Activated CD8-positive, alpha-beta T cell treated with anti-CD3 and anti-CD28 coated beads, Interleukin-2, amount 10 ng/mL, durations not matched to agents 7 days and 5 days (primary cell): ENCODE measurements at regions not wholly inside any gene's neighbourhood (a gene's known extent, or its start where the extent isn't known, plus 50 kb on each side); places are given as distances from the start of the nearest gene placed in this dataset.

Experiments
- ATAC-seq: fragments of 150-1000 bp; cut with Tn5 transposase; one replicate; pipeline ENCODE4 v1.10.0; 2021; ENCODE audit warnings: moderate library complexity
- CTCF ChIA-PET: fragments of 350-600 bp; sonication (Branson Sonifier 250); formaldehyde crosslinking; loops from one replicate; lab custom pipeline; 2021; ENCODE audit warnings: antibody characterized with exemption; lab: Charles Lee
- POLR2A ChIA-PET: fragments of 350-600 bp; sonication (Branson Sonifier 250); formaldehyde crosslinking; loops from one replicate; lab custom pipeline; 2021; ENCODE audit warnings: antibody characterized with exemption; lab: Charles Lee
- DNase-seq: peaks from one replicate; pipeline ENCODE4 v3.0.0-alpha.2; 2020
- H3K27ac Mint-ChIP-seq: one replicate; pipeline ENCODE4 v1.8.0; 2021; ENCODE audit warnings: mild to moderate bottlenecking, mixed read lengths
- H3K27me3 Mint-ChIP-seq: one replicate; pipeline ENCODE4 v1.8.0; 2021; ENCODE audit warnings: low read depth, mixed read lengths
- H3K36me3 Mint-ChIP-seq: one replicate; pipeline ENCODE4 v1.8.0; 2021; ENCODE audit warnings: low read depth, mixed read lengths
- H3K4me1 Mint-ChIP-seq: one replicate; pipeline ENCODE4 v1.8.0; 2021; ENCODE audit warnings: low read depth, mixed read lengths
- H3K4me3 Mint-ChIP-seq: one replicate; pipeline ENCODE4 v1.8.0; 2021; ENCODE audit warnings: mild to moderate bottlenecking, mixed read lengths
- H3K9me3 Mint-ChIP-seq: one replicate; pipeline ENCODE4 v1.8.0; 2022; ENCODE audit warnings: mixed read lengths; ENCODE audit not compliant: insufficient read depth

- ChIA-PET POLR2A (no interaction called here), CTCF (no interaction called here)
- no peak for DNase-seq
Observed at GRCh38 chr4:167715176-167715575, 377.2 kb upstream of the ANXA10 start.

GRCh38 chr4:167717495-167717894 lies 374.8 kb upstream of the ANXA10 start:
- Mint-ChIP-seq H3K36me3 (no peaks in the 10 kb centered on the region), H3K4me3 (no peak overlapping the region), H3K27me3 (no peaks in the 10 kb centered on the region), H3K27ac (no peak overlapping the region), H3K4me1 (no peaks in the 10 kb centered on the region), H3K9me3 (peaks cover 8% of the 10 kb centered on the region)
- ChIA-PET CTCF (no interaction called here), POLR2A (no interaction called here)
- DNase-seq (no peak), ATAC-seq (no peak)

More at GRCh38 chr4:167715176-167715575, 377.2 kb upstream of the ANXA10 start:
- Mint-ChIP-seq H3K27ac (no peak overlapping the region), H3K4me1 (no peaks in the 10 kb centered on the region), H3K4me3 (no peak overlapping the region), H3K27me3 (no peaks in the 10 kb centered on the region), H3K9me3 (no peaks in the 10 kb centered on the region), H3K36me3 (no peaks in the 10 kb centered on the region)
- no peak for ATAC-seq

GRCh38 chr4:167721617-167722486 lies 370.5 kb upstream of the ANXA10 start:
- DNase-seq, result no peak
- Mint-ChIP-seq H3K4me3 (no peak overlapping the region), H3K27me3 (no peaks in the 10 kb centered on the region), H3K27ac (no peak overlapping the region), H3K9me3 (peaks cover 12% of the 10 kb centered on the region), H3K36me3 (no peaks in the 10 kb centered on the region), H3K4me1 (no peaks in the 10 kb centered on the region)
- ChIA-PET CTCF (no interaction called here), POLR2A (no interaction called here)
- no peak for ATAC-seq

- POLR2A ChIA-PET, result no interaction called here
- H3K4me1 Mint-ChIP-seq, result no peaks in the 10 kb centered on the region
- H3K36me3 Mint-ChIP-seq, result no peaks in the 10 kb centered on the region
- DNase-seq (no peak), ATAC-seq (no peak)
- peaks cover 12% of the 10 kb centered on the region for H3K9me3 Mint-ChIP-seq
- CTCF ChIA-PET, result no interaction called here
- no peak overlapping the region for H3K27ac Mint-ChIP-seq
- H3K27me3 Mint-ChIP-seq, result no peaks in the 10 kb centered on the region
- no peak overlapping the region for H3K4me3 Mint-ChIP-seq
Observed at GRCh38 chr4:167722487-167722808, 369.9 kb upstream of the ANXA10 start.

GRCh38 chr4:167724941-167725340 lies 367.4 kb upstream of the ANXA10 start:
- Mint-ChIP-seq H3K27ac (no peak overlapping the region), H3K27me3 (no peaks in the 10 kb centered on the region), H3K36me3 (no peaks in the 10 kb centered on the region), H3K4me1 (no peaks in the 10 kb centered on the region), H3K9me3 (peaks cover 19% of the 10 kb centered on the region), H3K4me3 (no peak overlapping the region)
- CTCF ChIA-PET, result no interaction called here
- ATAC-seq, result no peak
- POLR2A ChIA-PET, result no interaction called here
- DNase-seq, result no peak

GRCh38 chr4:167730769-167731168 lies 361.6 kb upstream of the ANXA10 start:
- ATAC-seq (no peak), DNase-seq (no peak)
- H3K36me3 Mint-ChIP-seq, result no peaks in the 10 kb centered on the region
- H3K4me3 Mint-ChIP-seq, result no peak overlapping the region
- POLR2A ChIA-PET, result no interaction called here
- H3K27me3 Mint-ChIP-seq, result no peaks in the 10 kb centered on the region
- H3K27ac Mint-ChIP-seq, result no peak overlapping the region
- CTCF ChIA-PET, result no interaction called here
- H3K4me1 Mint-ChIP-seq, result no peaks in the 10 kb centered on the region
- H3K9me3 Mint-ChIP-seq, result peaks cover 29% of the 10 kb centered on the region

- ChIA-PET POLR2A (no interaction called here), CTCF (no interaction called here)
- Mint-ChIP-seq H3K4me3 (no peak overlapping the region), H3K4me1 (no peaks in the 10 kb centered on the region), H3K27ac (no peak overlapping the region), H3K9me3 (peaks cover 4% of the 10 kb centered on the region), H3K36me3 (no peaks in the 10 kb centered on the region), H3K27me3 (no peaks in the 10 kb centered on the region)
- no peak for ATAC-seq
- DNase-seq, result no peak
Observed at GRCh38 chr4:167745024-167745687, 347.2 kb upstream of the ANXA10 start.

- no peak for DNase-seq
- POLR2A ChIA-PET, result no interaction called here
- no peaks in the 10 kb centered on the region for H3K27me3 Mint-ChIP-seq
- H3K4me3 Mint-ChIP-seq, result no peak overlapping the region
- CTCF ChIA-PET, result no interaction called here
- peaks cover 15% of the 10 kb centered on the region for H3K9me3 Mint-ChIP-seq
- ATAC-seq, result no peak
- H3K4me1 Mint-ChIP-seq, result no peaks in the 10 kb centered on the region
- H3K27ac Mint-ChIP-seq, result no peak overlapping the region
- H3K36me3 Mint-ChIP-seq, result no peaks in the 10 kb centered on the region
Observed at GRCh38 chr4:167767281-167767680, 325.1 kb upstream of the ANXA10 start.

GRCh38 chr4:167774646-167775045 lies 317.7 kb upstream of the ANXA10 start:
- H3K27me3 Mint-ChIP-seq, result no peaks in the 10 kb centered on the region
- ATAC-seq (no peak), DNase-seq (no peak)
- no peak overlapping the region for H3K4me3 Mint-ChIP-seq
- CTCF ChIA-PET, result no interaction called here
- POLR2A ChIA-PET, result no interaction called here
- H3K27ac Mint-ChIP-seq, result no peak overlapping the region
- H3K4me1 Mint-ChIP-seq, result no peaks in the 10 kb centered on the region
- peaks cover 4% of the 10 kb centered on the region for H3K9me3 Mint-ChIP-seq
- no peaks in the 10 kb centered on the region for H3K36me3 Mint-ChIP-seq

- Mint-ChIP-seq H3K4me1 (no peaks in the 10 kb centered on the region), H3K27me3 (no peaks in the 10 kb centered on the region), H3K9me3 (peaks cover 4% of the 10 kb centered on the region), H3K36me3 (no peaks in the 10 kb centered on the region), H3K4me3 (no peak overlapping the region), H3K27ac (no peak overlapping the region)
- CTCF ChIA-PET, result no interaction called here
- ATAC-seq, result no peak
- DNase-seq, result no peak
- POLR2A ChIA-PET, result no interaction called here
Observed at GRCh38 chr4:167775375-167775774, 317.0 kb upstream of the ANXA10 start.

- H3K27me3 Mint-ChIP-seq, result no peaks in the 10 kb centered on the region
- ATAC-seq (no peak), DNase-seq (no peak)
- no peaks in the 10 kb centered on the region for H3K36me3 Mint-ChIP-seq
- peaks cover 4% of the 10 kb centered on the region for H3K9me3 Mint-ChIP-seq
- no peak overlapping the region for H3K27ac Mint-ChIP-seq
- H3K4me1 Mint-ChIP-seq, result no peaks in the 10 kb centered on the region
- ChIA-PET CTCF (no interaction called here), POLR2A (no interaction called here)
- no peak overlapping the region for H3K4me3 Mint-ChIP-seq
Observed at GRCh38 chr4:167779280-167779679, 313.1 kb upstream of the ANXA10 start.

- ATAC-seq (no peak), DNase-seq (no peak)
- Mint-ChIP-seq H3K27ac (no peak overlapping the region), H3K36me3 (no peaks in the 10 kb centered on the region), H3K4me3 (no peak overlapping the region), H3K9me3 (peaks cover 4% of the 10 kb centered on the region), H3K27me3 (no peaks in the 10 kb centered on the region), H3K4me1 (no peaks in the 10 kb centered on the region)
- CTCF ChIA-PET, result no interaction called here
- POLR2A ChIA-PET, result no interaction called here
Observed at GRCh38 chr4:167779864-167780263, 312.5 kb upstream of the ANXA10 start.
